GM19324 (cell line): ENCODE measurements at regions not wholly inside any gene's neighbourhood (a gene's known extent, or its start where the extent isn't known, plus 50 kb on each side); places are given as distances from the start of the nearest gene placed in this dataset.

ENCODE experiments used
- ATAC-seq: cut with Tn5 transposase; IDR thresholded peaks from one replicate; pipeline ENCODE4 v1.9.1; 2021; ENCODE audit warnings: mild to moderate bottlenecking, moderate library complexity; ENCODE audit not compliant: unreplicated experiment, low FRiP score

GRCh38 chr14:89614009-89614691 lies 197.1 kb upstream of the FOXN3 start:
- no peak for ATAC-seq

- no peak for ATAC-seq
Measured at GRCh38 chr14:89613260-89614008, 196.4 kb upstream of the FOXN3 start.

- no peak for ATAC-seq
Measured at GRCh38 chr14:89609500-89610100, 192.6 kb upstream of the FOXN3 start.

- ATAC-seq, result no peak
Measured at GRCh38 chr14:89607453-89607852, 190.4 kb upstream of the FOXN3 start.

- no peak for ATAC-seq
Measured at GRCh38 chr14:89603938-89604480, 187.0 kb upstream of the FOXN3 start.

GRCh38 chr14:89600950-89601826 lies 184.2 kb upstream of the FOXN3 start:
- ATAC-seq, result no peak

- ATAC-seq, result no peak
Measured at GRCh38 chr14:89600029-89600428, 183.0 kb upstream of the FOXN3 start.

- ATAC-seq, result no peak
Measured at GRCh38 chr14:89598548-89599186, 181.6 kb upstream of the FOXN3 start.

GRCh38 chr14:89592961-89593360 lies 175.9 kb upstream of the FOXN3 start:
- ATAC-seq, result no peak

- ATAC-seq, result no peak
Measured at GRCh38 chr14:89589400-89590118, 172.5 kb upstream of the FOXN3 start.

GRCh38 chr14:89588840-89589296 lies 171.8 kb upstream of the FOXN3 start:
- no peak for ATAC-seq

GRCh38 chr14:89588016-89588415 lies 171.0 kb upstream of the FOXN3 start:
- no peak for ATAC-seq

- ATAC-seq, result no peak
Measured at GRCh38 chr14:89587136-89587420, 170.0 kb upstream of the FOXN3 start.

GRCh38 chr14:89586258-89587135 lies 169.5 kb upstream of the FOXN3 start:
- no peak for ATAC-seq

- no peak for ATAC-seq
Measured at GRCh38 chr14:89578156-89578555, 161.1 kb upstream of the FOXN3 start.

GRCh38 chr14:89576960-89577359 lies 159.9 kb upstream of the FOXN3 start:
- ATAC-seq, result no peak

- ATAC-seq, result no peak
Measured at GRCh38 chr14:89576145-89576927, 159.3 kb upstream of the FOXN3 start.
